ENCODE measurements at regions not wholly inside any gene's neighbourhood (a gene's known extent, or its start where the extent isn't known, plus 50 kb on each side); places are given as distances from the start of the nearest gene placed in this dataset.

DNA sequence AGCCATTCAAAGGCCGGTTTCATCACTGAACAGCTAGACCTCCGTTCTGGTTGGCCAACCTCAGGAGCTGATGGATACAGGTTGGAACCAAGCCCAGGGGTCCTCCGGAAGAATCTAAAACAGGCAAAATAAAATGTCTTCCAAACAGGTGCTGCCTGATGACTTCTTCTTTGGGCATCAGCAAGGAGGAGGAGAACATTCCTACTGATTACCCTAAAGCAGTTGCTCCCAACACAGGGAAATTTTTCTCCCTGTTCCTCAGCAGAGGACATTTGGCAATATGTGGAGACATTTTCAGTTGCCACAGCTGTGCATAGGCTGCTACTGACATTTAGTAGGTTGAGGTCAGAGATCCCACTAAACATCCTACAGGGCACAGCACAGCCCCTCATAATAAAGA is 319.3 kb upstream of the PPARGC1A start:
- TF ChIP-seq, protein P1, sequence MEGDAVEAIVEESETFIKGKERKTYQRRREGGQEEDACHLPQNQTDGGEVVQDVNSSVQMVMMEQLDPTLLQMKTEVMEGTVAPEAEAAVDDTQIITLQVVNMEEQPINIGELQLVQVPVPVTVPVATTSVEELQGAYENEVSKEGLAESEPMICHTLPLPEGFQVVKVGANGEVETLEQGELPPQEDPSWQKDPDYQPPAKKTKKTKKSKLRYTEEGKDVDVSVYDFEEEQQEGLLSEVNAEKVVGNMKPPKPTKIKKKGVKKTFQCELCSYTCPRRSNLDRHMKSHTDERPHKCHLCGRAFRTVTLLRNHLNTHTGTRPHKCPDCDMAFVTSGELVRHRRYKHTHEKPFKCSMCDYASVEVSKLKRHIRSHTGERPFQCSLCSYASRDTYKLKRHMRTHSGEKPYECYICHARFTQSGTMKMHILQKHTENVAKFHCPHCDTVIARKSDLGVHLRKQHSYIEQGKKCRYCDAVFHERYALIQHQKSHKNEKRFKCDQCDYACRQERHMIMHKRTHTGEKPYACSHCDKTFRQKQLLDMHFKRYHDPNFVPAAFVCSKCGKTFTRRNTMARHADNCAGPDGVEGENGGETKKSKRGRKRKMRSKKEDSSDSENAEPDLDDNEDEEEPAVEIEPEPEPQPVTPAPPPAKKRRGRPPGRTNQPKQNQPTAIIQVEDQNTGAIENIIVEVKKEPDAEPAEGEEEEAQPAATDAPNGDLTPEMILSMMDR (IDR thresholded peaks at IDR 0.05 in 2 of 3, conservative IDR thresholded peaks at IDR 0.05 in 1 of 3; ENCODE audit: insufficient read depth in 2 of 3, low read depth in 1 of 3, low read length in 3 of 3): no peak
- TF ChIP-seq BRCA1 (IDR thresholded peaks at IDR 0.05) (no peak), BRCA1 (CRISPR knock-in tag; IDR thresholded peaks at IDR 0.05) (no peak), ZNF239 (CRISPR knock-in tag; IDR thresholded peaks at IDR 0.05) (no peak), FOXJ3 (CRISPR knock-in tag; IDR thresholded peaks at IDR 0.05) (no peak), ELK1 (CRISPR knock-in tag; IDR thresholded peaks at IDR 0.05) (no peak), ZSCAN29 (IDR thresholded peaks at IDR 0.05) (no peak), EP300 (IDR thresholded peaks at IDR 0.05; ENCODE audit: low read length) (no peak), JUND (IDR thresholded peaks at IDR 0.05; ENCODE audit: borderline replicate concordance, low read depth, low read length) (no peak), JUND (tag; IDR thresholded peaks at IDR 0.05; ENCODE audit: borderline replicate concordance, low read depth, low read length) (no peak), IRF1 (CRISPR knock-in tag; IDR thresholded peaks at IDR 0.05; ENCODE audit: borderline replicate concordance) (no peak), POLR2A (conservative IDR thresholded peaks at IDR 0.05) (no peak)
- TF ChIP-seq, protein P2, sequence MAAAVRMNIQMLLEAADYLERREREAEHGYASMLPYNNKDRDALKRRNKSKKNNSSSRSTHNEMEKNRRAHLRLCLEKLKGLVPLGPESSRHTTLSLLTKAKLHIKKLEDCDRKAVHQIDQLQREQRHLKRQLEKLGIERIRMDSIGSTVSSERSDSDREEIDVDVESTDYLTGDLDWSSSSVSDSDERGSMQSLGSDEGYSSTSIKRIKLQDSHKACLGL (CRISPR knock-in tag; IDR thresholded peaks at IDR 0.05; ENCODE audit: borderline replicate concordance, poor library complexity, severe bottlenecking): no peak
- TF ChIP-seq, protein P3, sequence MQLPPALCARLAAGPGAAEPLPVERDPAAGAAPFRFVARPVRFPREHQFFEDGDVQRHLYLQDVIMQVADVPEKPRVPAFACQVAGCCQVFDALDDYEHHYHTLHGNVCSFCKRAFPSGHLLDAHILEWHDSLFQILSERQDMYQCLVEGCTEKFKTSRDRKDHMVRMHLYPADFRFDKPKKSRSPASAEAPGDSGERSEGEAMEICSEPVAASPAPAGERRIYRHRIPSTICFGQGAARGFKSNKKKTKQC (CRISPR knock-in tag; IDR thresholded peaks at IDR 0.05): no peak
